T-helper 2 cell treated with Interferon-gamma antibody and Interleukin-4, amounts not matched to agents 5 μg/mL and 100 μg/mL, for 36 hours (primary cell): ENCODE measurements at regions not wholly inside any gene's neighbourhood (a gene's known extent, or its start where the extent isn't known, plus 50 kb on each side); places are given as distances from the start of the nearest gene placed in this dataset.

Source experiments
- DNase-seq: peaks from one replicate; pipeline ENCODE4 v3.0.0; 2021; ENCODE audit warnings: low spot score
- H3K27ac Mint-ChIP-seq: one replicate; pipeline ENCODE4 v1.8.0; 2021; ENCODE audit warnings: mild to moderate bottlenecking, mixed read lengths
- H3K27me3 Mint-ChIP-seq: one replicate; pipeline ENCODE4 v1.8.0; 2021; ENCODE audit warnings: low read depth, mixed read lengths
- H3K36me3 Mint-ChIP-seq: one replicate; pipeline ENCODE4 v1.8.0; 2021; ENCODE audit warnings: low read depth, mixed read lengths
- H3K4me1 Mint-ChIP-seq: one replicate; pipeline ENCODE4 v1.8.0; 2021; ENCODE audit warnings: low read depth, mixed read lengths
- H3K4me3 Mint-ChIP-seq: one replicate; pipeline ENCODE4 v1.8.0; 2022; ENCODE audit warnings: mild to moderate bottlenecking, moderate library complexity, mixed read lengths
- H3K9me3 Mint-ChIP-seq: one replicate; pipeline ENCODE4 v1.8.0; 2021; ENCODE audit warnings: mixed read lengths

DNA sequence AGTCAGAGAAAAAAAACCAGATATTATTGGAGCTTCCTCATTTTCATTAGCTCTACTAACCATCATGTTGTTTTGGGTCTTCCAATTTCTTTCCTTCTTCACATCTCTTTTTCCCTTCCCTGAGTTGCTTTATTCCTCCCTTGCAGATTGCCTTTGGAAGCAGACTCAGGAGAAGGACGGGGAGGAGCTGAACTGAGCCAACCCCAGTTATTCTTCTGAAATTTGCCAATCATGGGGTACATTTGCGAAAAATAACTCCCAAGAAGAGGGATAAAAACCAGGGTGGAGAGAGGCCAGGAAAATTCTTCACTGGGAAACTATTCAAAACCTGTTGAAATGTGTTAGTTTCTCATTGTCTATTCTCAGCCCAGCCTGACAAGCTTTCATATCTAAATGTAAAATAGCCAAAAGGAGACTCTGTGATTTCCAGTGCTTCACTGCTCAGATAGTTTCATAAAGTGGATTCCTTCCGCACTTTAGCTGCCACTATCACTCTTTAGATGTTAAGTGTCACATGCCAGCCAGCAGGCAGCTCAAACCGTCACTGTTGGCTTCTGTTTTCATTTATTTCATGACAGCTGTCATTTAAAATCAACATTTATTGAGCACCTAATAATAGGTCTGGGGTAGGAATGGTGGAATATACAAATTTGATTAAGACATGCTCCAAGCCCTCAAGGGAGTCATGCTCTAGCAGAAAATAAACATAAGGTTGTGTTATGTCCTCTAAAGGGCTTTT lies 204.5 kb downstream of the SREK1 start:
- DNase-seq = no peak
- H3K4me3 Mint-ChIP-seq = no peak overlapping the region
- H3K27me3 Mint-ChIP-seq = peaks cover 4% of the 10 kb centered on the region
- no peaks in the 10 kb centered on the region for H3K36me3 Mint-ChIP-seq
- H3K27ac Mint-ChIP-seq = no peak overlapping the region
- no peaks in the 10 kb centered on the region for H3K4me1 Mint-ChIP-seq
- no peaks in the 10 kb centered on the region for H3K9me3 Mint-ChIP-seq

GRCh38 chr5:66351813-66352212 lies 207.7 kb downstream of the SREK1 start:
- Mint-ChIP-seq H3K36me3 (no peaks in the 10 kb centered on the region), H3K4me1 (no peaks in the 10 kb centered on the region), H3K27ac (no peak overlapping the region), H3K9me3 (no peaks in the 10 kb centered on the region), H3K4me3 (no peak overlapping the region), H3K27me3 (no peaks in the 10 kb centered on the region)
- DNase-seq = no peak

DNA sequence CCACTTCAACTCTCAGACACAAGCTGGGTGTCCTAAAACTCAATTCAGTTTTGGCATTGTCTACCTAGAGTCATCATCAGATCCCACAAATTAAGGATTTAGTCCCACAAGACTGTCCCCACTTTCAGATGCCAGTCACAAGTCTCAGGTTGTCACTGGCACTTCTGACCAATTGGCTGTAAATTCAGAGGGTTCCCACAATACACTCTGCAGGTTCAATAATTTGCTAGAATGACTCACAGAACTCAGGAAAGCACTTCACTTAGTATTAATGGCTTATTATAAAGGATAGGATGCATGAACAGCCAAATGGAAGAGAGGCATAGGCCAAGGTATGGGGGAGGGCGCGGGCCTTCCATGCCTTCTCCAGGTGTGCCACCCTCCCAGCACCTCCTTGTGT lies 209.1 kb downstream of the SREK1 start:
- Mint-ChIP-seq H3K27me3 (no peaks in the 10 kb centered on the region), H3K36me3 (no peaks in the 10 kb centered on the region), H3K9me3 (no peaks in the 10 kb centered on the region), H3K27ac (no peak overlapping the region), H3K4me1 (no peaks in the 10 kb centered on the region), H3K4me3 (no peak overlapping the region)
- no peak for DNase-seq

DNA sequence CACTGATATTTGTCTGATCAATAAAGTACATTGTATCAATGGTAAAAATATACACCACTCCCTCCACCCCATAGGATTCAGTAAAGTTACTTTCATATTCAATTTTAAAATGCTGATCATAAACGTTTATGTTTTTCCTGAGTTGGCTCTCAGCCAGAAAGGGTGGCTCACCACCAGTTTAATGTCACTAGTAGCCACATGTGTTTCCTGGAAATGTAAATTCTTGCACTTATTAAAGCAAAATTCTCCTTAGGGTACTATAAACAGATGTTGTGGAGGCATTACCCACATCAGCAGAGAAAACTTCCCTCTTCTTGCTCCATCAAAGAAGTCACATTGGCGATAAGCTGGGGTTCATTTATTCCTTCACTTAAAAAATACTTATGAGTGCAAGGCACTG lies 210.3 kb downstream of the SREK1 start:
- no peaks in the 10 kb centered on the region for H3K9me3 Mint-ChIP-seq
- H3K36me3 Mint-ChIP-seq = no peaks in the 10 kb centered on the region
- no peaks in the 10 kb centered on the region for H3K27me3 Mint-ChIP-seq
- no peak for DNase-seq
- no peak overlapping the region for H3K27ac Mint-ChIP-seq
- no peak overlapping the region for H3K4me3 Mint-ChIP-seq
- H3K4me1 Mint-ChIP-seq = no peaks in the 10 kb centered on the region

- DNase-seq = no peak
These were observed 212.0 kb downstream of the SREK1 start for GRCh38 chr5:66356011-66356565.

GRCh38 chr5:66358741-66359140 lies 214.6 kb downstream of the SREK1 start:
- H3K4me3 Mint-ChIP-seq = no peak overlapping the region
- peaks cover 5% of the 10 kb centered on the region for H3K27me3 Mint-ChIP-seq
- no peaks in the 10 kb centered on the region for H3K36me3 Mint-ChIP-seq
- no peak overlapping the region for H3K27ac Mint-ChIP-seq
- no peaks in the 10 kb centered on the region for H3K9me3 Mint-ChIP-seq
- no peaks in the 10 kb centered on the region for H3K4me1 Mint-ChIP-seq
- no peak for DNase-seq

More at GRCh38 chr5:66356011-66356565, 212.0 kb downstream of the SREK1 start:
- no peaks in the 10 kb centered on the region for H3K27me3 Mint-ChIP-seq
- no peaks in the 10 kb centered on the region for H3K4me1 Mint-ChIP-seq
- no peaks in the 10 kb centered on the region for H3K36me3 Mint-ChIP-seq
- H3K9me3 Mint-ChIP-seq = no peaks in the 10 kb centered on the region
- H3K4me3 Mint-ChIP-seq = no peak overlapping the region
- H3K27ac Mint-ChIP-seq = no peak overlapping the region

- Mint-ChIP-seq H3K27me3 (peaks cover 8% of the 10 kb centered on the region), H3K4me3 (no peak overlapping the region), H3K27ac (no peak overlapping the region), H3K9me3 (no peaks in the 10 kb centered on the region), H3K4me1 (no peaks in the 10 kb centered on the region), H3K36me3 (no peaks in the 10 kb centered on the region)
- no peak for DNase-seq
These were observed 217.0 kb downstream of the SREK1 start for GRCh38 chr5:66361070-66361469.

DNA sequence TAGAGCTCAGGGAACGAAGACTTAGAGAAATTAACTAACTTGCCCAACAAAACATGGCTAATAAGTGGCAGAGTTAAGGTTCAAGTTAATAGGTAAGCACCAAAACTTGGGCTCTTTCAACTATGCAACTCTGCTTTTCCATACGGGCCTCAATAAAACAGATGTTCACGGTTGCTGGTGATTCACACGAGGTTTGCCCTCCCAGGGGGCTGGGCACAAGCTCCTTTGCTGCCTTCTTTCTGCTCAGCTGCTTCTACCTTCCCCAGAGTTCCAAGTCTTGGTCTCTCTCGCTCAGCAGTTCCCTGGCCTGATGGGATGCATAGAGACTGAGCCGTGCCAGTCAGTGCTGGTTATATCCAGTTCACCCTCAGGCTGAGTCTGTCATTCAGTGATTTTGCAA lies 217.9 kb downstream of the SREK1 start:
- Mint-ChIP-seq H3K4me1 (no peaks in the 10 kb centered on the region), H3K27me3 (peaks cover 8% of the 10 kb centered on the region), H3K36me3 (no peaks in the 10 kb centered on the region), H3K9me3 (no peaks in the 10 kb centered on the region), H3K27ac (no peak overlapping the region), H3K4me3 (no peak overlapping the region)
- no peak for DNase-seq

- DNase-seq = no peak
- H3K27ac Mint-ChIP-seq = no peak overlapping the region
- H3K4me1 Mint-ChIP-seq = no peaks in the 10 kb centered on the region
- H3K9me3 Mint-ChIP-seq = no peaks in the 10 kb centered on the region
- peaks cover 8% of the 10 kb centered on the region for H3K27me3 Mint-ChIP-seq
- H3K4me3 Mint-ChIP-seq = no peak overlapping the region
- H3K36me3 Mint-ChIP-seq = no peaks in the 10 kb centered on the region
These were observed 218.6 kb downstream of the SREK1 start for GRCh38 chr5:66362687-66363086.

DNA sequence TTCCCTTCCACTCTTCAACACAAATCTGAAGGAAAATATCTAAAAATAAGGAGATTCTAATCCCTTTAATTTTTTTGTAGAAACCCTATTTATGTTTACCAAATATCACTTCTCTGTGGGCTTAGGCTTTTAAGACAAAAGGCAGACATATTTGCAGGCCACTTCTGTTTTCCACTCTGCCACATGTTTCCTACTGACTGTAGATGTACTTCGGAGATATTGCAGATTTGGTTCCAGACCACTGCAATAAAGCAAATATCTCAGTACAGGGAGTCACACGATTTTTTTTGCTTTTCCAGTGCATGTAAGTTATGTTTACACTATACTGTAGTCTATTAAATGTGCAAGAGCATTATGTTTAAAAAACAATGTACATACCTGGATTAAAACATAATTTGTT lies 219.0 kb downstream of the SREK1 start:
- Mint-ChIP-seq H3K27me3 (peaks cover 8% of the 10 kb centered on the region), H3K27ac (no peak overlapping the region), H3K9me3 (no peaks in the 10 kb centered on the region), H3K36me3 (no peaks in the 10 kb centered on the region), H3K4me1 (no peaks in the 10 kb centered on the region), H3K4me3 (no peak overlapping the region)
- no peak for DNase-seq

DNA sequence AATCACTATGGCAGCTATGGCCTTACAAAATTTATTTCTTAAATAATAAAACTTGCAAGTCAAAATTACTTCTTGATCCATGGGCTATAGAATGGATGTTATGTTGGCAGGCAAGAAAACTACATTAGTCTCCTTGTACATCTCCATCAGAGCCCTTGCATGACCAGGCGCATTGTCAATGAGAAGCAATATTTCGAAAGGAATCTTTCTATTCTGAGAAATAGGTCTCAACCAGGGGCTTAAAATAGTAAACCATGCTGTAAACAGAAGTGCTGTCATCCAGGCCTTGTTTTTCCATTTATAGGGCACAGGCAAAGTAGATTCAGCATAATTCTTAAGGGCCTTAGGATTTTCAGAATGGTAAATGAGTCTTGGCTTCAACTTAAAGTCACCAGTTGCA lies 220.1 kb downstream of the SREK1 start:
- Mint-ChIP-seq H3K27me3 (peaks cover 8% of the 10 kb centered on the region), H3K4me3 (no peak overlapping the region), H3K9me3 (no peaks in the 10 kb centered on the region), H3K36me3 (no peaks in the 10 kb centered on the region), H3K4me1 (no peaks in the 10 kb centered on the region), H3K27ac (no peak overlapping the region)
- no peak for DNase-seq

DNA sequence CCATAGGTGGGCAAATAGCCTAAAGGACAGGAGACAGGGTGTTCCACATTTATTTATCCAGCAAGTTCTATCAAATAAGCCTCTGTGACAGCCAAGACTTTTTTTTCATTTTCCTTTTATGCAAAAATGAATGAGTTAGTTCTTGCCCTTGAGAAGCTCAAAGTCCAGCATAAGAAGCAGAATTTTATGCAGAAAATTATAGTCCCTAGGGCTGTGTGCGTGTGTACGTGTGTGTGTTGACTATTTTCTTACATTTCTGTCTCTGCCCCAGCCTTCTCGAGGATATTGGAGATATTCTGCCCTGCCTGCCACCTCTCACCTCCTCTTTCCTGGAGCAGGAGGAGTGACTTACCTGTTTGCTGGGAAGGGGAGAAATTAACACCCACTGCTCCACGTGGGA lies 221.9 kb downstream of the SREK1 start:
- no peak for DNase-seq
- no peaks in the 10 kb centered on the region for H3K36me3 Mint-ChIP-seq
- no peaks in the 10 kb centered on the region for H3K4me1 Mint-ChIP-seq
- H3K27ac Mint-ChIP-seq = no peak overlapping the region
- peaks cover 10% of the 10 kb centered on the region for H3K27me3 Mint-ChIP-seq
- H3K4me3 Mint-ChIP-seq = no peak overlapping the region
- H3K9me3 Mint-ChIP-seq = no peaks in the 10 kb centered on the region

DNA sequence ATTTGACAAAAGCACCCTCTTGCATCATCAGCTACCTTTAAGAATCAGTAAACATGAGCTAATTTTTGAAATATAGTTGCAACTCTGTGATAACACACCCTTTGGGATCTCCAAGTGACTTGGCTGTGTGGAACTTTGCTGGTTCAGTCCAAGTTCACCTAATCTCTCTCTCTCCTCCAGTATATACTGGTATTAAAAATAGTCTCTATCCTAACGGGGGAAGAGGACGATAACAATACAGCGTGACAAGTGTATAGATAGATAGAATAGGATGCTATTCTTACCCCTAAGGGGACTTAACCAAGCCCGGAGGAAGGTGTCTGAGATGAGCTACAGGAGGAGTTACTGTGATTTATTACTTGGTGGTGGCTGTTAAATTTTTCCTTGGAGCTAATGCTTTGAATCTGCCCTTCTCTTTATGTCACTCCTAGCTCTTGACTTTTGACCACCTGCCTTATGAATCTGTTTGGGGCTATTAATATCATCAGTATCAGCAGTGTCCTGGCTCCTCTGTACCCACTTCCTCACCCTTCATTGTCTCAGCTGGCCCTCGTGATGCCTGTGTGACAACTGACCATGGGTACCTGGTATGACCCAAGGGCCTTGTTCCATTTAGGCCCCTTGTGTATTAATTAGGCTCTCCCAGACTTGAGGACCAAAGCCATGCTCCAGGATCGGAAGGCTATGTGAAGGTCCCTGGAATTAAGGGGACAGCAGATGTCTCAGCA lies 223.9 kb downstream of the SREK1 start:
- no peaks in the 10 kb centered on the region for H3K36me3 Mint-ChIP-seq

DNA sequence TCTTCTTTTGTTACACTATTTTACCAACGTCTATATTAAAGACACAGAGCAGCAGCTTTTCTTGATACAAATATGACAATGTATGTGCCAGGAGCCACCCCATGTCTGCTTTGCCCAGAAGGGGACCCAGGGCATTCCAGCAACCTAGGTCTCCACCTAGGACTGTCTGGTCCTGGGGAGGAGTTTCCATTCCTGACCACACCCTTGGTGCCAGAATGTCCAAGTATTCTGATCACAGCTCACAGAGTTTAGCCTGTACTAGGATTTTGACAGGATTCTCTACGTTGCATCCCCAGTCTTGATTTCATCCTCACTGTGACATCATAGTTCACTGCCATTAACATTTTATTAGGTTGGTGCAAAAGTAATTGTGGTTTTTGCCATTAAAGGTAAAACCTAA lies 224.7 kb downstream of the SREK1 start:
- H3K36me3 Mint-ChIP-seq = no peaks in the 10 kb centered on the region
- no peak for DNase-seq
- no peak overlapping the region for H3K4me3 Mint-ChIP-seq
- no peak overlapping the region for H3K27ac Mint-ChIP-seq
- H3K4me1 Mint-ChIP-seq = no peaks in the 10 kb centered on the region
- peaks cover 5% of the 10 kb centered on the region for H3K27me3 Mint-ChIP-seq
- no peaks in the 10 kb centered on the region for H3K9me3 Mint-ChIP-seq

More for the DNA sequence above, 223.9 kb downstream of the SREK1 start:
- H3K27ac Mint-ChIP-seq = no peak overlapping the region
- no peaks in the 10 kb centered on the region for H3K9me3 Mint-ChIP-seq
- peaks cover 7% of the 10 kb centered on the region for H3K27me3 Mint-ChIP-seq
- no peaks in the 10 kb centered on the region for H3K4me1 Mint-ChIP-seq
- no peak overlapping the region for H3K4me3 Mint-ChIP-seq
- DNase-seq = no peak
